GF-D8 (cell line): ENCODE measurements at regions not wholly inside any gene's neighbourhood (a gene's known extent, or its start where the extent isn't known, plus 50 kb on each side); places are given as distances from the start of the nearest gene placed in this dataset.

ENCODE experiments used
- DNase-seq: peaks from one replicate; lab custom pipeline; 2025; lab: John Stamatoyannopoulos, UW

- no peak for DNase-seq
These were observed 1236.2 kb downstream of the BRD1 start for GRCh38 chr22:48591286-48592065.

- no peak for DNase-seq
These were observed 1237.8 kb downstream of the BRD1 start for GRCh38 chr22:48589901-48590300.

- DNase-seq: no peak
These were observed 1238.7 kb downstream of the BRD1 start for GRCh38 chr22:48588878-48589450.

GRCh38 chr22:48588151-48588877 is 1239.4 kb downstream of the BRD1 start:
- DNase-seq: no peak

GRCh38 chr22:48587236-48587865 is 1240.3 kb downstream of the BRD1 start:
- DNase-seq: no peak

GRCh38 chr22:48586799-48587185 is 1240.9 kb downstream of the BRD1 start:
- no peak for DNase-seq

GRCh38 chr22:48585916-48586798 is 1241.5 kb downstream of the BRD1 start:
- no peak for DNase-seq

GRCh38 chr22:48584170-48584569 is 1243.5 kb downstream of the BRD1 start:
- DNase-seq: no peak

GRCh38 chr22:48581796-48582469 is 1245.7 kb downstream of the BRD1 start:
- DNase-seq: no peak

GRCh38 chr22:48581205-48581766 is 1246.4 kb downstream of the BRD1 start:
- no peak for DNase-seq

- DNase-seq: no peak
These were observed 1247.1 kb downstream of the BRD1 start for GRCh38 chr22:48580481-48580970.

- DNase-seq: no peak
These were observed 1247.8 kb downstream of the BRD1 start for GRCh38 chr22:48579928-48580309.

GRCh38 chr22:48579043-48579927 is 1248.4 kb downstream of the BRD1 start:
- DNase-seq: no peak

GRCh38 chr22:48578138-48579042 is 1249.3 kb downstream of the BRD1 start:
- no peak for DNase-seq

GRCh38 chr22:48577691-48578090 is 1250.0 kb downstream of the BRD1 start:
- DNase-seq: no peak

GRCh38 chr22:48577014-48577690 is 1250.5 kb downstream of the BRD1 start:
- DNase-seq: no peak

GRCh38 chr22:48576333-48577013 is 1251.2 kb downstream of the BRD1 start:
- DNase-seq: no peak
